Suprapubic skin (tissue), 4 donors: ENCODE measurements at regions not wholly inside any gene's neighbourhood (a gene's known extent, or its start where the extent isn't known, plus 50 kb on each side); places are given as distances from the start of the nearest gene placed in this dataset.

Experiments
- CTCF ChIP-seq, 2 donors: fragments of 200-600 bp in 1 of 2; fragments of 450-650 bp in 1 of 2; sonication (generic) in 1 of 2; IDR thresholded peaks; one replicate each; pipeline ENCODE4 v1.5.1; 2016 to 2019; ENCODE audit warnings: antibody characterized with exemption in 2 of 2, mild to moderate bottlenecking in 1 of 2, moderate library complexity in 1 of 2
- EP300 ChIP-seq: sonication (generic); formaldehyde crosslinking; IDR thresholded peaks from one replicate; pipeline ENCODE4 v1.6.1; 2017; ENCODE audit warnings: antibody characterized with exemption
- POLR2A ChIP-seq, 2 donors: fragments of 450-650 bp; IDR thresholded peaks; one replicate each; pipeline ENCODE4 v1.6.1; 2017; ENCODE audit warnings: antibody characterized with exemption in 2 of 2, mild to moderate bottlenecking in 2 of 2, moderate library complexity in 2 of 2
- POLR2AphosphoS5 ChIP-seq, 3 donors: sonication (generic); formaldehyde crosslinking; IDR thresholded peaks; one replicate each; pipeline ENCODE4 v1.6.1; 2017; ENCODE audit warnings: antibody characterized with exemption in 3 of 3

- no peak for TF ChIP-seq CTCF (IDR thresholded peaks at IDR 0.05)
- TF ChIP-seq POLR2AphosphoS5 (IDR thresholded peaks at IDR 0.05): no peak
- no peak for TF ChIP-seq POLR2A (IDR thresholded peaks at IDR 0.05)
- TF ChIP-seq EP300: no peak
These were observed 239.0 kb upstream of the STXBP5 start for GRCh38 chr6:146965110-146965689.
